Bronchial epithelial cell (primary cell): ENCODE measurements at regions not wholly inside any gene's neighbourhood (a gene's known extent, or its start where the extent isn't known, plus 50 kb on each side); places are given as distances from the start of the nearest gene placed in this dataset.

Source experiments
- DNase-seq: peaks from one replicate; pipeline ENCODE4 v3.0.0-alpha.2; 2010; ENCODE audit warnings: low read depth
- FAIRE-seq: peaks from 2 replicates; lab custom pipeline; 2011; peaks lifted over from hg19 to GRCh38; lab: Jason Lieb, UNC
- H3K27me3 ChIP-seq: 2 replicates; pipeline ENCODE4 v1.5.1; 2011; ENCODE audit warnings: low read length; ENCODE audit not compliant: control insufficient read depth, insufficient read depth
- H3K36me3 ChIP-seq: 2 replicates; pipeline ENCODE4 v1.5.1; 2011; ENCODE audit warnings: low read length; ENCODE audit not compliant: control insufficient read depth, insufficient read depth
- H3K4me3 ChIP-seq: 2 replicates; pipeline ENCODE4 v1.5.1; 2011; ENCODE audit warnings: mild to moderate bottlenecking, low read depth, low read length, control low read depth
- CTCF ChIP-seq: IDR thresholded peaks from 2 replicates; pipeline ENCODE4 v1.5.1; 2011; ENCODE audit warnings: mild to moderate bottlenecking, moderate library complexity, low read length, control low read depth, inconsistent platforms; ENCODE audit not compliant: insufficient read depth, severe bottlenecking

- H3K27me3 ChIP-seq = no peaks in the 10 kb centered on the region
- no peak for DNase-seq
- no peak for TF ChIP-seq CTCF
- FAIRE-seq = no peak
- no peaks in the 10 kb centered on the region for H3K36me3 ChIP-seq
- H3K4me3 ChIP-seq = no peak overlapping the region
Measured at GRCh38 chr9:113763429-113763828, 112.7 kb upstream of the ZNF618 start.

- no peak for TF ChIP-seq CTCF
- DNase-seq (no peak), FAIRE-seq (no peak)
- no peaks in the 10 kb centered on the region for H3K27me3 ChIP-seq
- no peak overlapping the region for H3K4me3 ChIP-seq
- no peaks in the 10 kb centered on the region for H3K36me3 ChIP-seq
Measured at GRCh38 chr9:113764572-113764971, 111.5 kb upstream of the ZNF618 start.

- no peaks in the 10 kb centered on the region for H3K27me3 ChIP-seq
- no peaks in the 10 kb centered on the region for H3K36me3 ChIP-seq
- no peak overlapping the region for H3K4me3 ChIP-seq
- no peak for TF ChIP-seq CTCF
- FAIRE-seq (no peak), DNase-seq (no peak)
Measured at GRCh38 chr9:113769412-113769811, 106.7 kb upstream of the ZNF618 start.

DNA sequence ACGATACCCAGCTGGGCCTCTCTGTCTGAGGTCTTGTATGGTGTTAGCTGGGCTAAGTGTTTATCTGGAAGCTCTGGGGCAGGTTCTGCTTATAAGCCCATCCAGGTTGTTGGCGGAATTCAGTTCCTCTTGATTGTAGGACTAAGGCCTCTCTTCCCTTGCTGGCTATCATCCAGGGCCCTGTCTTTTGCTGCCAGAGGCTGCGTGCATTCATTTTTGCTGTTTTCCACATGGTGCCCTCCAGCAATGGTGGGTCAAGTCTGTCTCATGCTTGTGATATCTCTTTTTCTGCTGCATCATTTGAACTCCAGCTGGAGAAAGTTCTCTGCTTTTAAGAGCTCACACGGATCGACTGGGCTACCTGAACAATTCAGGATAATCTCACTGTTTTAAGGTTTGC lies 105.7 kb upstream of the ZNF618 start:
- no peaks in the 10 kb centered on the region for H3K36me3 ChIP-seq
- FAIRE-seq = no peak
- no peak for TF ChIP-seq CTCF
- H3K27me3 ChIP-seq = no peaks in the 10 kb centered on the region
- no peak for DNase-seq
- no peak overlapping the region for H3K4me3 ChIP-seq

DNA sequence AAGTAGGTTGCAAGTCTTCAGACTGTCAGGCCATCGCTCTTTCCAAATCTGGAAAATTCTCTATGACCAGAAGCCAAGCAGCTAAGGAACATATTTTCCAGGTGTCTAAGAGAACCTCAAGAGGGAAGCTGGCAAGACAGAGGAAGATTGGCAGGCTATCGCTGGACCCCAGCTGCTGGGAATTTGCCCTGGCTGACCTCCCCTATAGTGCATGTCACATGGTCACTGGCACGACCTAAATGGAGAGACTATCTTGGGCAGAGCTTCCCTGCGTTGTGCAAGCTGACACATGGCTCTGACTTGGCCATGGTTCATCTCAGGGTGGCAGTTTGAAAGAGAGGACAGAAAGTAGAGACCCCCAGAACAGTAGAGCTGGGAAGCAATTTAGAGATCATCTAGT lies 104.9 kb upstream of the ZNF618 start:
- DNase-seq (no peak), FAIRE-seq (no peak)
- no peaks in the 10 kb centered on the region for H3K36me3 ChIP-seq
- no peak overlapping the region for H3K4me3 ChIP-seq
- no peak for TF ChIP-seq CTCF
- no peaks in the 10 kb centered on the region for H3K27me3 ChIP-seq

- FAIRE-seq = no peak
- Histone ChIP-seq H3K36me3 (no peaks in the 10 kb centered on the region), H3K27me3 (no peaks in the 10 kb centered on the region), H3K4me3 (no peak overlapping the region)
- TF ChIP-seq CTCF = no peak
- no peak for DNase-seq
Measured at GRCh38 chr9:113772121-113772810, 103.8 kb upstream of the ZNF618 start.
